NT2/D1 (cell line): ENCODE measurements at regions not wholly inside any gene's neighbourhood (a gene's known extent, or its start where the extent isn't known, plus 50 kb on each side); places are given as distances from the start of the nearest gene placed in this dataset.

ENCODE experiments used
- SUZ12 ChIP-seq: IDR thresholded peaks from 2 replicates; pipeline ENCODE4 v1.6.1; 2011; ENCODE audit not compliant: insufficient read length, insufficient read depth; ENCODE audit errors: extremely low read depth
- YY1 ChIP-seq: IDR thresholded peaks from 2 replicates; pipeline ENCODE4 v1.6.1; 2011; ENCODE audit not compliant: insufficient read length, insufficient read depth
- ZNF274 ChIP-seq: IDR thresholded peaks from 2 replicates; pipeline ENCODE4 v1.6.1; 2011; ENCODE audit warnings: mild to moderate bottlenecking, low read depth, low read length

DNA sequence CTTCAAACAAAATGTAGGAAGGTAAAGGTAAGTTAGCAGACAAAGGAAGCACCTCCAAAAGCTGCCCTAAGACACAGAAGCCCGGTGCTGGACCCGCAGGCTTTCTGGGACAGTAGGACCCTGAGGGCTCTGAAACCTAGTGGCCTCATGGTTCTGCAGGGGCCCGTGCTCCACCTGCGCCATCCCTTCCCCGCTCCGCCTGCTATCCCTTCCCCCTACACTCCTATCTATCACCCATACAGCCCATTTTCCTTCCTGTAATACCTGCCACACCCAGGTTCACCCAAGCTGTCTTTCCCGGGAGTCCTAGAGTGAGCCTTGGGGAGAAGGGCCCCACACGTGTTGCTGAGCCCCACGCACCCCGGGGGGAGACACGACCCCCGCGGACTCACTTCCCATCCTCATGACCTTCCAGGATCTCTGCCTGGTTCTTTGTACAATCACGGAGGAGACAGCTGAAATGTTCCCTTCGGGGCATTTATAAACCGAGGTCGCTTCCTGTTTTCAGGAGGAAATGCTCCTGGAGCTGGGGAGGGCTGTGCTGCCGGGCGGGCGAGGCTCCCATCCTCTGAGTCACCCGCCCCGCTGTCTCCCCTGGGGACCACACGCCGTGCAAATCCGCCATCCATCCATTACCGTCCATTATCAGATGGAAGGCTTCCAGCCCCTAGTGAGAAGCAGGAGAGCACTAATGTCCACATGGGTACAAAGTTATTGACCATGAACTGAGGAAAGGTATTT lies 251.7 kb upstream of the PITRM1 start:
- TF ChIP-seq ZNF274 (no peak), SUZ12 (no peak), YY1 (no peak)
